IPS-15b (cell line): ENCODE measurements at regions not wholly inside any gene's neighbourhood (a gene's known extent, or its start where the extent isn't known, plus 50 kb on each side); places are given as distances from the start of the nearest gene placed in this dataset.

ENCODE experiments used
- H3K27me3 ChIP-seq: one replicate; pipeline ENCODE4 v1.6.1; 2013; ENCODE audit warnings: low read length; ENCODE audit not compliant: control insufficient read depth, insufficient read depth
- H3K36me3 ChIP-seq: one replicate; pipeline ENCODE4 v1.6.1; 2013; ENCODE audit warnings: low read length; ENCODE audit not compliant: control insufficient read depth, insufficient read depth
- H3K4me1 ChIP-seq: one replicate; pipeline ENCODE4 v1.6.1; 2013; ENCODE audit warnings: mild to moderate bottlenecking, low read length; ENCODE audit not compliant: control insufficient read depth, insufficient read depth
- H3K4me3 ChIP-seq: one replicate; pipeline ENCODE4 v1.5.1; 2013; ENCODE audit warnings: low read depth, low read length
- H3K9ac ChIP-seq: one replicate; pipeline ENCODE4 v1.6.1; 2013; ENCODE audit warnings: low read depth, mild to moderate bottlenecking, low read length
- H3K9me3 ChIP-seq: one replicate; pipeline ENCODE4 v1.6.1; 2013; ENCODE audit warnings: mild to moderate bottlenecking, low read length; ENCODE audit not compliant: control insufficient read depth, insufficient read depth

DNA sequence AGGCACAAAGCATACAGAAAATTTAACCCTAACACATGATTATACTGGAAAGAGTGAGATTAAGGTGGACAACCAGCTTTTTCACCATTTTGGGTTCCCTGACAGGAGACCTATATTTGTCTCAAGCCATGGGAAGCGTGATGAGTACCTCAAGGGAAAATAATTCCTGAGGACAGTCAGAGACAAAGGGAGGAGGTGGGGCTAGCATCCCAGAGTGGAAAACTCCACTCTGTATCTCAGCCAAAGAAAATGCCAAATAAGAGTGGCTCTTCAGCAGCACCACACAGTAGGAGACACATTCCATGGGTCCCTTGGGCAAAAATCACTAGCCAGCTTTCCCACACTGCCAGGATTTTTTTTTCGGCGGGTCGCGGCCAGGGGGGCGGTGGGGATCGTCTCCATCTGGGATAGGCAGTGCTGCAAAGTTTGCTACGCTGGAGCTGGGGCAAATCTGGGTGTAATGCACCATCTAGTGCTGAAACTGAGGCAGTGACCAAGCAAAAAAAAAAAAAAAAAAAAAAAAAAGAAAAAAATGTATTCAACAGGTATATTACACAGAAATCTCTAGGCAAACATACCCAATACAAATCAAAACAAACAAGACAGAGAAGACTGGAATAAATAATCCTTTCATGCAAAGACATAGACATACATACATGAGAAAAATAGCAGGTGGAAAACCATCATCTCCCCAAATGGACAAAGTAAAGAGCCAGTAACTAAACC is 77.3 kb upstream of the SLC35F1 start:
- Histone ChIP-seq H3K9ac (peak overlapping the region; percentile 32), H3K36me3 (no peaks in the 10 kb centered on the region), H3K9me3 (no peaks in the 10 kb centered on the region), H3K4me1 (no peaks in the 10 kb centered on the region), H3K27me3 (no peaks in the 10 kb centered on the region), H3K4me3 (peak overlapping the region; percentile 48)

DNA sequence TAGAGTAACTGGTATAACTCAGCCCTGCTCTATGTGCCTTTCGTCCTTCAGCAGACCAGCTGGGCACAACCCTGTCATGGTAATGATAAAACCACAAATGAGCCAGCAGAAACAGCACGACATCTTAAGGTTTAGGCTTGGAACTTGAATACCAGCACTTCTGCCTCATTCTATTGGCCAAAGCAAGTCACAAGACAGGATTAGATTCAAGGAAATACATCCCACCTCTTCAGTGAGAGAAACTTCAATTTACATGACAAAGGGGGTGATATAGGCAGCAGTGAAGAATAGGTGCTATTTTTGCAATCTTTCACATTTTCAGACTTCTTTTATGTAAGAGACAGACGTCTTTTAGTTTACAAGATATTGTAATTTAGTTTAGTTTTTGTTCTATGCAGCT is 69.8 kb upstream of the SLC35F1 start:
- H3K9ac ChIP-seq: no peak overlapping the region
- H3K9me3 ChIP-seq: no peaks in the 10 kb centered on the region
- no peak overlapping the region for H3K4me3 ChIP-seq
- no peaks in the 10 kb centered on the region for H3K27me3 ChIP-seq
- no peaks in the 10 kb centered on the region for H3K4me1 ChIP-seq
- H3K36me3 ChIP-seq: no peaks in the 10 kb centered on the region

DNA sequence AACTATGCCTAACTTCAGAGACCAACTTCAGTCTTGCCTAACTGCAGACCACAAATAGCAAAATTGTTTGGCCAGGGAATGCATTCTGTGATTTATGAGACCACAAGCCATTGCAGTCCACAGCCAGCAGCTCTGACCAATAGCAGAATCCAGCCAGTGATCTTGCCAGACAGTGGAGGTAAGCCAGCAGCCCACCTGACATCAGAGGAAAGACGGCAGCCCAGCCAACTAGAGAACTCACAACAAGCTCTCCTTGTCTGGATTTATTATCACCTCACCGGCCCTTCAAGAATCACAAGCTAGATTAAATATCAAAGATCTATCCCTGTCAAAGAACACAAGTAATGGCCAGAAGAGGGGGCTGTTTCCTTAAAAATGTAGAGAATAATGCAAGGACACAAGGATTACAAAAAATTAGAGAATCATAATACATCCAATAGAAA is 66.5 kb upstream of the SLC35F1 start:
- Histone ChIP-seq H3K9me3 (no peaks in the 10 kb centered on the region), H3K4me1 (no peaks in the 10 kb centered on the region), H3K36me3 (no peaks in the 10 kb centered on the region), H3K27me3 (no peaks in the 10 kb centered on the region), H3K9ac (no peak overlapping the region), H3K4me3 (no peak overlapping the region)

DNA sequence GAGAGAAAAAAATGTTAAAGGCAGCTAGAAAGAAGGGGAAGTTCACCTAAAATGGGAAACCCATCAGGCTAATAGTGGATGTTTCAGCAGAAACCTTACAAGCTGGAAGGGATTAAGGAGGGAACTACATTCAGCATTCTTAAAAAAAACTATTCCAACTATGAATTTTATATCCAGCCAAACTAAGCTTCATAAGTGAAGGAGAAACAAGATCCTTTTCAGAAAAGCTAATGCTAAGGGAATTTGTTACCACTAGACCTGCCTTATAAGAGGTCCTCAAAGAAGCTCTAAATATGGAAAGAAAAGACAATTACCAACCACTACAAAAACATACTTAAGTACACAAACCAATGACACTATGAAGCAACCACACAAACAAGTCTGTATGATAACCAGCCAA is 59.2 kb upstream of the SLC35F1 start:
- Histone ChIP-seq H3K4me1 (peaks cover 4% of the 10 kb centered on the region), H3K9ac (no peak overlapping the region), H3K36me3 (no peaks in the 10 kb centered on the region), H3K27me3 (no peaks in the 10 kb centered on the region), H3K4me3 (no peak overlapping the region), H3K9me3 (no peaks in the 10 kb centered on the region)

DNA sequence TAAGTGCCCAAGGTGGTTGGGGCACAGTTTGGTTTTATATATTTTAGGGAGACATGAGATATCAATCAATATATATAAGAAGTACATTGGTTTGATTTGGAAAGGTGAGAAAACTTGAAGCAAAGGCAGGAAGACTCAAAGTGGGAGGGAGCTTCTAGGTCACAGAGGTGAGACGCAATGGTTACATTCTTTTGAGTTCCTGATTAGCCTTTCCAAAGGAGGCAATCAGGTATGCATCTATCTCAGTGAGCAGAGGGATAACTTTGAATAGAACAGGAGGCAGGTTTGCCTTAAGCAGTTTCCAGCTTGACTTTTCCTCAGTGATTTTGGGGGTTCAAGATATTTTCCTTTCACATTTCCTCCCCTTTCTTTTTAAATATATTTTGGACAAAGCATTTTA is 58.0 kb upstream of the SLC35F1 start:
- Histone ChIP-seq H3K27me3 (no peaks in the 10 kb centered on the region), H3K36me3 (no peaks in the 10 kb centered on the region), H3K9me3 (no peaks in the 10 kb centered on the region), H3K9ac (no peak overlapping the region), H3K4me1 (peaks cover 4% of the 10 kb centered on the region), H3K4me3 (no peak overlapping the region)
